ENCODE measurements at regions not wholly inside any gene's neighbourhood (a gene's known extent, or its start where the extent isn't known, plus 50 kb on each side); places are given as distances from the start of the nearest gene placed in this dataset.
A peak's percentile ranks its signal among the peaks of the same experiment; 100 is the strongest.

GRCh38 chr6:137426007-137426689 is 68.0 kb downstream of the OLIG3 start (continued):
- TF ChIP-seq ZNF280D (tag by site-specific recombination; IDR thresholded peaks at IDR 0.05) (no peak), ZNF169 (tag by site-specific recombination; IDR thresholded peaks at IDR 0.05) (no peak), GLI4 (tag by site-specific recombination; IDR thresholded peaks at IDR 0.05) (no peak)

GRCh38 chr6:137424251-137424650 is 69.9 kb downstream of the OLIG3 start:
- TF ChIP-seq ZNF555 (tag by site-specific recombination; conservative IDR thresholded peaks at IDR 0.05) (no peak), ZNF561 (tag by site-specific recombination; IDR thresholded peaks at IDR 0.05; ENCODE audit: borderline replicate concordance) (no peak), ZNF184 (tag by site-specific recombination; IDR thresholded peaks at IDR 0.05) (no peak), REST (tag by site-specific recombination; IDR thresholded peaks at IDR 0.05) (no peak)
- CTCF ChIA-PET = interaction anchor here (0.7 kb wide), 1 partner anchor 449 kb away, joined by 4 read pairs; no protein-coding TSS in a partner anchor
- H3K9me3 ChIP-seq (ENCODE audit: control insufficient read depth, insufficient read depth, low read depth, low read length) = no peaks in the 10 kb centered on the region
- no peak overlapping the region for H3K4me3 ChIP-seq (ENCODE audit: low read depth, low read length)
- H3K27ac ChIP-seq (ENCODE audit: extremely low read depth, low read depth, low read length) = no peak overlapping the region
- no peaks in the 10 kb centered on the region for H3K36me3 ChIP-seq (ENCODE audit: control insufficient read depth in 2 of 2, insufficient read depth in 1 of 2, low read length in 2 of 2)
- POLR2A ChIA-PET = no interaction called here
- H3K4me1 ChIP-seq (ENCODE audit: control insufficient read depth, insufficient read depth, low read length) = no peaks in the 10 kb centered on the region

- POLR2A ChIA-PET = no interaction called here
- H3K27ac ChIP-seq (ENCODE audit: extremely low read depth, low read depth, low read length) = no peak overlapping the region
- H3K36me3 ChIP-seq (ENCODE audit: control insufficient read depth in 2 of 2, insufficient read depth in 1 of 2, low read length in 2 of 2) = no peaks in the 10 kb centered on the region
- no peak overlapping the region for H3K4me3 ChIP-seq (ENCODE audit: low read depth, low read length)
- H3K9me3 ChIP-seq (ENCODE audit: control insufficient read depth, insufficient read depth, low read depth, low read length) = no peaks in the 10 kb centered on the region
- 0 out of 2 replicates have a peak, but pooled peaks have one; percentile 14 for TF ChIP-seq MEIS1 (CRISPR knock-in tag; IDR thresholded peaks at IDR 0.05; ENCODE audit: borderline replicate concordance)
- no peak for TF ChIP-seq SETDB1 (IDR thresholded peaks at IDR 0.05; ENCODE audit: insufficient read length, low read length)
- CTCF ChIA-PET = no interaction called here
- no peaks in the 10 kb centered on the region for H3K4me1 ChIP-seq (ENCODE audit: control insufficient read depth, insufficient read depth, low read length)
These were observed 70.6 kb downstream of the OLIG3 start for GRCh38 chr6:137423451-137424168.

- ChIA-PET CTCF (interaction anchor here (0.8 to 1.3 kb wide), 2 partner anchors 172 to 1215 kb away, joined by 3 to 4 read pairs; no protein-coding TSS in a partner anchor), POLR2A (no interaction called here)
- H3K27ac ChIP-seq (ENCODE audit: extremely low read depth, low read depth, low read length) = no peak overlapping the region
- no peak for TF ChIP-seq ZNF658 (tag by site-specific recombination; IDR thresholded peaks at IDR 0.05)
- no peak for TF ChIP-seq KLF16 (tag by site-specific recombination; IDR thresholded peaks at IDR 0.05)
- no peak for TF ChIP-seq MEIS1 (CRISPR knock-in tag; IDR thresholded peaks at IDR 0.05; ENCODE audit: borderline replicate concordance)
- no peak for TF ChIP-seq ZNF677 (tag by site-specific recombination; IDR thresholded peaks at IDR 0.05)
- no peak for TF ChIP-seq ZNF138 (tag by site-specific recombination; IDR thresholded peaks at IDR 0.05; ENCODE audit: borderline replicate concordance)
- TF ChIP-seq ZSCAN16 (tag by site-specific recombination; IDR thresholded peaks at IDR 0.05) = no peak
- no peak for TF ChIP-seq ZNF555 (tag by site-specific recombination; conservative IDR thresholded peaks at IDR 0.05)
- no peak for TF ChIP-seq YY2 (tag by site-specific recombination; IDR thresholded peaks at IDR 0.05)
- TF ChIP-seq ZNF488 (tag by site-specific recombination; IDR thresholded peaks at IDR 0.05) = no peak
- no peak for TF ChIP-seq ZNF19 (tag by site-specific recombination; IDR thresholded peaks at IDR 0.05; ENCODE audit: low read depth)
- TF ChIP-seq GLI4 (tag by site-specific recombination; IDR thresholded peaks at IDR 0.05) = no peak
- no peak for TF ChIP-seq ZNF664 (tag by site-specific recombination; IDR thresholded peaks at IDR 0.05)
- no peak for TF ChIP-seq OVOL3 (tag by site-specific recombination; IDR thresholded peaks at IDR 0.05)
- no peaks in the 10 kb centered on the region for H3K36me3 ChIP-seq (ENCODE audit: control insufficient read depth in 2 of 2, insufficient read depth in 1 of 2, low read length in 2 of 2)
- H3K4me1 ChIP-seq (ENCODE audit: control insufficient read depth, insufficient read depth, low read length) = no peaks in the 10 kb centered on the region
- H3K9me3 ChIP-seq (ENCODE audit: control insufficient read depth, insufficient read depth, low read depth, low read length) = no peaks in the 10 kb centered on the region
- no peak overlapping the region for H3K4me3 ChIP-seq (ENCODE audit: low read depth, low read length)
These were observed 76.8 kb downstream of the OLIG3 start for GRCh38 chr6:137417396-137417795.
